MM.1S (cell line): ENCODE measurements at regions not wholly inside any gene's neighbourhood (a gene's known extent, or its start where the extent isn't known, plus 50 kb on each side); places are given as distances from the start of the nearest gene placed in this dataset.

ENCODE experiments used
- DNase-seq: peaks from one replicate; pipeline ENCODE4 v3.0.0-alpha.2; 2015
- H2AFZ ChIP-seq: fragments of 300-600 bp; sonication (generic); 2 replicates; pipeline ENCODE4 v1.6.0; 2016; ENCODE audit warnings: antibody characterized with exemption, low read length
- H3F3A ChIP-seq: fragments of 300-600 bp; sonication (generic); 2 replicates; pipeline ENCODE4 v1.6.1; 2016; ENCODE audit warnings: mild to moderate bottlenecking, antibody characterized with exemption, low read length, moderate library complexity, mixed read lengths; ENCODE audit not compliant: insufficient read depth
- H3K27ac ChIP-seq: fragments of 300-600 bp; sonication (generic); 2 replicates; pipeline ENCODE4 v1.5.1; 2016; ENCODE audit warnings: mild to moderate bottlenecking, low read length
- H3K27me3 ChIP-seq: fragments of 300-600 bp; sonication (generic); replicated peaks from 2 replicates; pipeline ENCODE4 v1.6.0; 2016; ENCODE audit warnings: low read length; ENCODE audit not compliant: insufficient read depth
- H3K36me3 ChIP-seq: fragments of 300-600 bp; sonication (generic); replicated peaks from 2 replicates; pipeline ENCODE4 v1.6.1; 2016; ENCODE audit warnings: mild to moderate bottlenecking, low read length, mixed read lengths; ENCODE audit not compliant: insufficient read depth
- H3K4me1 ChIP-seq: fragments of 300-600 bp; sonication (generic); 2 replicates; pipeline ENCODE4 v1.6.1; 2016; ENCODE audit warnings: low read length, mixed read lengths
- H3K4me2 ChIP-seq: fragments of 300-600 bp; sonication (generic); 2 replicates; pipeline ENCODE4 v1.6.0; 2016; ENCODE audit warnings: low read depth, low read length
- H3K4me3 ChIP-seq: fragments of 300-600 bp; sonication (generic); 2 replicates; pipeline ENCODE4 v1.5.1; 2016; ENCODE audit warnings: low read length, mixed read lengths
- H3K79me2 ChIP-seq: fragments of 300-600 bp; sonication (generic); 2 replicates; pipeline ENCODE4 v1.6.1; 2016; ENCODE audit warnings: mixed run types, low read length, mixed read lengths
- H3K9ac ChIP-seq: fragments of 300-600 bp; sonication (generic); 2 replicates; pipeline ENCODE4 v1.6.1; 2016; ENCODE audit warnings: low read length, mixed read lengths
- H3K9me2 ChIP-seq: fragments of 300-600 bp; sonication (generic); replicated peaks from 2 replicates; pipeline ENCODE4 v1.6.1; 2016; ENCODE audit warnings: mild to moderate bottlenecking, low read length, mixed read lengths; ENCODE audit not compliant: insufficient read depth
- H3K9me3 ChIP-seq: fragments of 300-600 bp; sonication (generic); replicated peaks from 2 replicates; pipeline ENCODE4 v1.6.1; 2016; ENCODE audit warnings: mild to moderate bottlenecking, low read length, mixed read lengths; ENCODE audit not compliant: insufficient read depth
- H4K20me1 ChIP-seq: fragments of 300-600 bp; sonication (generic); 2 replicates; pipeline ENCODE4 v1.6.1; 2016; ENCODE audit warnings: mild to moderate bottlenecking, low read length, moderate library complexity, mixed read lengths; ENCODE audit not compliant: insufficient read depth
- CTCF ChIP-seq: fragments of 300-600 bp; sonication (generic); IDR thresholded peaks from 2 replicates; pipeline ENCODE4 v1.5.1; 2016; ENCODE audit warnings: antibody characterized with exemption, low read length, mixed read lengths
- EZH2 ChIP-seq: fragments of 300-600 bp; sonication (generic); optimal IDR thresholded peaks from 2 replicates; pipeline ENCODE3; 2017; ENCODE audit warnings: low read depth, mild to moderate bottlenecking, antibody characterized with exemption, low read length, mixed read lengths
- EZH2phosphoT487 ChIP-seq: fragments of 300-600 bp; sonication (generic); IDR thresholded peaks from 2 replicates; pipeline ENCODE4 v1.6.1; 2018; ENCODE audit warnings: antibody characterized with exemption, low read length

GRCh38 chr3:193813501-193813830 lies 220.5 kb downstream of the OPA1 start:
- Histone ChIP-seq H3K27ac (no peak overlapping the region), H3F3A (no peaks in the 10 kb centered on the region), H3K36me3 (no peaks in the 10 kb centered on the region), H3K27me3 (no peaks in the 10 kb centered on the region), H3K9me2 (no peaks in the 10 kb centered on the region), H2AFZ (no peak overlapping the region), H3K9me3 (no peaks in the 10 kb centered on the region), H3K4me1 (no peaks in the 10 kb centered on the region), H3K4me2 (no peak overlapping the region), H3K9ac (no peak overlapping the region), H3K4me3 (no peak overlapping the region), H4K20me1 (no peaks in the 10 kb centered on the region), H3K79me2 (no peaks in the 10 kb centered on the region)
- DNase-seq: no peak
- TF ChIP-seq EZH2phosphoT487 (no peak), EZH2 (no peak), CTCF (no peak)

GRCh38 chr3:193814166-193814892 lies 221.3 kb downstream of the OPA1 start:
- Histone ChIP-seq H3K79me2 (no peaks in the 10 kb centered on the region), H3K4me2 (no peak overlapping the region), H3K9me2 (no peaks in the 10 kb centered on the region), H3K27ac (no peak overlapping the region), H3K9ac (no peak overlapping the region), H2AFZ (no peak overlapping the region), H3K36me3 (no peaks in the 10 kb centered on the region), H4K20me1 (no peaks in the 10 kb centered on the region), H3F3A (no peaks in the 10 kb centered on the region), H3K9me3 (no peaks in the 10 kb centered on the region), H3K27me3 (no peaks in the 10 kb centered on the region), H3K4me3 (no peak overlapping the region), H3K4me1 (no peaks in the 10 kb centered on the region)
- no peak for TF ChIP-seq EZH2phosphoT487
- no peak for TF ChIP-seq CTCF
- DNase-seq: no peak

GRCh38 chr3:193815246-193816027 lies 222.4 kb downstream of the OPA1 start:
- H2AFZ ChIP-seq: no peak overlapping the region
- no peaks in the 10 kb centered on the region for H3K4me1 ChIP-seq
- H3F3A ChIP-seq: no peaks in the 10 kb centered on the region
- no peaks in the 10 kb centered on the region for H3K36me3 ChIP-seq
- H4K20me1 ChIP-seq: no peaks in the 10 kb centered on the region
- TF ChIP-seq EZH2 (no peak), CTCF (no peak), EZH2phosphoT487 (no peak)
- H3K27me3 ChIP-seq: no peaks in the 10 kb centered on the region
- no peak overlapping the region for H3K9ac ChIP-seq
- H3K79me2 ChIP-seq: no peaks in the 10 kb centered on the region
- H3K9me2 ChIP-seq: no peaks in the 10 kb centered on the region
- H3K27ac ChIP-seq: no peak overlapping the region
- DNase-seq: no peak
- H3K4me2 ChIP-seq: no peak overlapping the region
- no peak overlapping the region for H3K4me3 ChIP-seq
- no peaks in the 10 kb centered on the region for H3K9me3 ChIP-seq
